Esophagus mucosa (tissue), 1 donor: ENCODE measurements at regions not wholly inside any gene's neighbourhood (a gene's known extent, or its start where the extent isn't known, plus 50 kb on each side); places are given as distances from the start of the nearest gene placed in this dataset.

Experiments used
- ATAC-seq: fragments of 200-7000 bp; cut with Tn5 transposase; one replicate; pipeline ENCODE4 v1.9.1; 2020
- donor health status: DM: yes; HTN: yes; CAD: no.

DNA sequence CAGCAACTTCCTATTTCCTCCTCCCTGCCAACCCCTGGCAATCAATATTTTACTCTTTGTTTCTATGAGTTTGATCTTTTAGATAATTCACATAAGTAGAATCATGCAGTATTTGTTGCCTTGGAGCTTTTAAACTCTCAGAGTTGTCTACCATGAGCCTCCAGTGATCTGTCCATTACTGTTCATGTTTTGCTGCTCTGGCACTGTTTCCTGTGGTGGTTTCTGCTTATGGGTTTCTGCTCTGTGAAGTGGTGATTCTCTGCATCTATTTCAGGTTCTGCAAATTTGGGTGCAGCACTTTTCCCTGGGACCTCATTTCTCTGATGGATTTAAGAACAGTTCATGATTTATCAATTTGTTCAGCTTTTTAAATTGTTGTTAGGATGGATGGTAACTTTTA is 908.1 kb upstream of the FANCL start:
- ATAC-seq: no peak

DNA sequence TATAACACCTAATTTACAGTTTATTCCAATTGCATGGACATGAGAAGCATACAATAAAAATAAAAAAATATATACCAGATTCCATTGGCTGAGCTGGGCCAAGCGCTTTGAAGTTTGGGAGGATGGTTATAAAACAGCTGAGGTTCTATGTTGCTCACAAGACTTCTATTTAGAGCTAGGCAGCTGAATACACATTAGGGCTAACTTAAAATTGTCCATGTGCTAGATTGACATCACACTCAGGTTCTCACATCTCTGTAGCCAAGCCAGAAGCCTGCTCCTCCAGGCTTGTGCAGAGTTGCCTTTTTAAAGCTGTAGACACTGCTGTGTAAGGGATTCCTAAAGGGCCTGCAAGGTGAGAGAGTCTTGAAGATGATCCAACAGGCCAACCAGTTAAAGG is 871.1 kb upstream of the FANCL start:
- no peak for ATAC-seq

- no peak for ATAC-seq
Observed at GRCh38 chr2:59096973-59097372, 855.8 kb upstream of the FANCL start.

GRCh38 chr2:59093571-59093970 is 852.4 kb upstream of the FANCL start:
- no peak for ATAC-seq

DNA sequence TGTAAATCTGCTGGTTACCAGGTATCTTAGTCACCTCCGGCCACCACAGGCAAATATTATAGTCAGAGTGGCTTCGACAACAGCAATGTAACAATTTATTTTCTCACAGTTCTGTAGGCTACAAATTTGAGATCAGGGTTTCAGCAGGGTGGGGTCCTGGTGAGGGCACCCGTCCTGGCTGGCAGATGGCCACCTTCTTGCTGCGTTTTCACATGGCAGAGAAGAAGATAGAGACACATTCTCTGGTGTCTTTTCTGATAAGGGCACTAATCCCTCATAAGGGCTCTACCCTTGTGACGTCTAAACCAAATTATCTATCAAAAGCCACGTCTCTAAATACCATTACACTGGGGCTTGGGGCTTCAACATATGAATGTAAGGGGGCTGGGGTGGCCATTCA is 843.2 kb upstream of the FANCL start:
- no peak for ATAC-seq

- no peak for ATAC-seq
Observed at GRCh38 chr2:59083075-59083828, 842.1 kb upstream of the FANCL start.

GRCh38 chr2:59082657-59083056 is 841.5 kb upstream of the FANCL start:
- no peak for ATAC-seq

DNA sequence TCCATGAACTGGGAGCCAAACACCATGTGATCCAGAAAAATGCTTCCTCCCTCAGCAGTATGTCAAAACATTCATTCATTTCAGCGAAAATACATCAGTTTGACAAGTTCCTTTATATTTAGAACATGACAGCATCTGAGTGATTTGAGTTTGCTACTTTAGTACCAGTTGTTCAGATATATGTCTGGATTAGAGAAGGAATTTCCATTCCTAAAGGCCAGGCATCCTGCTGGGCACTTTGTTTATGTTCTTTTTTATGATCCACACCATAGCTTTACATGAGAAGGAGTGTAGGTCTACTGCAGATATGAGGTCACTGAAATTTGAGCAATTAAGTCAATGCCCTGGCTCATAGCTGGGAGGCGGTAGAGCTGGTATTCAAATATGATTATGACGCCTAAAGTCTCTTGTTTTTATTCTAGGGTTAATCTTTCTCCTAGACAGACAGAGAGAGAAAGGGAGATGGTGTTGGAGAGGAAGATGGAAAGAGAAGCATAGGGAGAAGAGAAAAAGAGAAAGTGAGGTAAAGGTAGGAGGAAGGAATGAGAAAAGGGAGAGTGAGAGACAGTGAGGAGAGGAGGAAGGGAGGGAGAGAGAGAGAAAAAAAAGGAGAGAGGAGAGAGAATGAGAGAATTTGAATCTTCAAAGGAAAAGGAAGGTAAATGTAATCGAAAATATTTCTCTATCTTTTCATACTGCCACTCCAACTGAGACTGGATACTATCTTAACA is 839.5 kb upstream of the FANCL start:
- ATAC-seq: no peak

- ATAC-seq: no peak
Observed at GRCh38 chr2:59077981-59078531, 836.9 kb upstream of the FANCL start.

GRCh38 chr2:59077026-59077725 is 836.1 kb upstream of the FANCL start:
- ATAC-seq: no peak

DNA sequence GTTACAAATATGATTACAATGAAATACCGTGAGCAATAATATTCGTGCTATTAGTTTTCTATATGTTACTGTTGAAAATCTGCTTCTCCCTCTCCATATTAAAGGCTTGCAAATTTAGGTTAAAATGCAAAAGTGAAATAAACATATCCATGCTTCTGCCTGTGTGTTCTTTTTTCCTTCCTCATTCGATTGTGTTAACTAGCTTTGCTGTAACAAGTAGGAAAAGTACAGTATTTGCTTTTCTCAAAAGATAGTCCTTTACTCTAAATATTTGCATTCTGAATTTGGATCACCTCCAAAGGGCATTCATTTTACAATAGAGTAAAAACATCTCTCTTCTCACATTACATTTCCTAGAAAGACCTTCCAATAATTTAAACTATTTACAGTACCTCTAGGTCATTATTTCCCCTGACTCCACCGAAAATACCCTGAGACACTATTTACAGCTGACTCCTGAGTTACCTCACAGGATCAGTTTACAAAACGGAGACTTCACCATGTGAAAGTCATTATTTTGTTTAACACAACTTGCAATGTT is 835.0 kb upstream of the FANCL start:
- ATAC-seq: no peak

GRCh38 chr2:59074071-59074470 is 832.9 kb upstream of the FANCL start:
- ATAC-seq: no peak

DNA sequence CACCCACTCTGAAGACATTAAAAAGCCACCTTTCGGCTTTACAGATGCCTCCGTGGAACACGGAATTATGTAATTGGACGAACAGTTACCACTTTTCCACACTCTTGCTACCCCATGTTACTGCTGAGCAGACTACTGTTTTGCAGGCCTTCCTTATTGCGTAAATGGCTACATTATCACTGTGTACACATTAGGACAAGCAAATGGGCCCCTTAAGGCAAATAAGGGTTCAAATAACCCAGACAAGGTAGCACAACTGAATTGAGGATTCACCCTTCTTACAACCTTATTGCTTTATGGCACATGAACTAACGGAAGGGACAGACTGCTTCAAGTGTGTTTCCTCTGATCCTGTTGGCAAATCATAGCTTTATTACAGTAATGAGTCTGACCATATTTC is 832.2 kb upstream of the FANCL start:
- ATAC-seq: no peak

DNA sequence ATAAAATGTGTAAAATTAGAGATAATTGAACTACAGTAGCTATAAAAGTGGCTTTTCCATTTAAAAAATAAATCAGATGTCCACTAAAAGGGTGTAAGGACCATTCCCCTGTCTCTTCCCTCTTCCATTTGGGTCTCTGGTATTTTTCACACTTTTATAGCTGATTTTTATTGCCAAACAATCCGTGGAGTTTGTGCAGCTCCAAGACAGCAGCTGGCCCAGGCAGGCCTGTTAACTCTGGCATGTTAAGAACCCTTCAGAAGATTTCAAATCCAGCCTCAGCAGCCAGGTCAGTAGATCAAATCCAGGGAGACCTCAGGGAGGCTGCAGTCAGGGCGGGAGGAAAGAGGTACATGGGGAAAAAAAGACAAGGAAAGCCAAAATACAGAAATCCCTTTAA is 827.1 kb upstream of the FANCL start:
- no peak for ATAC-seq

DNA sequence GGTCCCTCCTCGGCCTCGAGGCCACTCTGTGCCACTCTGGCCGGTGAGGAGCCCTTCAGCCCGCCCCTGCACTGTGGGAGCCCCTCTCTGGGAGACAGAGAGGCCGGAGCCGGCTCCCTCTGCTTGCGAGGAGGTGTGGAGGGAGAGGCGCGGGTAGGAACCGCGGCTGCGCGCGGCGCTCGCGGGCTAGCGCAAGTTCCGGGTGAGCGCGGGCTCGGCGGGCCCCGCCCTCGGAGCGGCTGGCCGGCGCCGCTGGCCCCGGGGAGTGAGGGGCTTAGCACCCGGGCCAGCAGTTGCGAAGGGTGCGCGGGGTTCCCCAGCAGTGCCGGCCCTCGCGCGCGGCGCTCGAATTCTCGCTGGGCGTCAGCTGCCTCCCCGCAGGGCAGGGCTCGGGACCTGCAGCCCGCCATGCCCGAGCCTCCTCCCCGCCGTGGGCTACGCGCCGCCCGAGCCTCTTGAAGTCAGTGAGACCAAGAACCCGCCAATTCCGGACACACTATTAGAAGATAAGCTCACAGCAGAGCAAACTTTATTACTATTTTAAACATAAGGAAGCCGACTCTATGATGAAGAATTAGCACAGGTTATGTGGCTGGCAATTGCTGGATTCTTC is 825.8 kb upstream of the FANCL start:
- no peak for ATAC-seq

DNA sequence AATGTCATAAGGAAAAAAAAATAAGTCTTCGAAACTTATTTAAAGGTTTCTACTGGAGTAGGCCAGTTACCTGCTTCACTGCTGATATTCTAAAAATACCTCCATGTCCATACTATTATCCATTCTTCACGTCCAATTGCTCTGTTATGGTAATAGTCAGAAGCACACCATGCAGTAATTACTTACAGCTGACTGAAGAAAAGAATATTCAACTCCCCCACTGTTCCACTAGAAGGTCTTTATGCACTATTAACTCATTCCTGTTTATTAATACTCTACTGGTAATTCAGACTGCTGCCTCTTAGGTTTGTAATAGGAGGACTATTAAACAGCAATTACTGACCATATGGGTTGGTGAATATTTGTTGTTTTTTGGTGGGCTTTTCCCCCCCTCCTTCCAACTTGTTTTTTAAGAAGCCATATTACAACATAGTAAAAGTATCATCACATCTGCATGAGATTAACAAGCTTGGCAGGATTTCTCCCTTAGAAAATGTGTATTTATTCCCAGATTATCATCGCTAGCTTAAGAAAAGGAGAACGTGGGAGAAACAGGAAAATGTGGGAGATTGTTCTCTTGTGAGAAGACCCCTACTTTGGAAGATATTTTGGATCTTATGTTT is 806.4 kb upstream of the FANCL start:
- no peak for ATAC-seq

- no peak for ATAC-seq
Observed at GRCh38 chr2:59046401-59047372, 805.6 kb upstream of the FANCL start.

DNA sequence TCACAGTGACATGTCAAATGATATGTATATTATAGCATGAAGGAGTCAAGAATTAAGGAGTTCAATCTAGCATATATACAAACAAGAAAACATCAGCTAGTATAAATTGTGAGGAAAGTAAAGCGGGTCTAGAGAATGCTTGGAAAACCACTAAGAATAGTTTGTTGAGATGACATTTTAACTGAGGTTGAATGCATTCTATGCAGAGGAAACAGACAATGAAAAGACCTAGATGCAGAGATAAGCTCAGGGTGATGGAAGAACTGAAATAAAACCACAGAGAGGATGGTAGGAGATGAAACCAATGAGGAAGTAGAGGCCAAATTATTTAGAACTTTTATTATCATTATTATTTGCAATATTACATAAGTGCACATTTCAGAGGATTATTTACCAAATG is 803.6 kb upstream of the FANCL start:
- no peak for ATAC-seq

- no peak for ATAC-seq
Observed at GRCh38 chr2:59041139-59041538, 800.0 kb upstream of the FANCL start.

- no peak for ATAC-seq
Observed at GRCh38 chr2:59034837-59035236, 793.7 kb upstream of the FANCL start.

- no peak for ATAC-seq
Observed at GRCh38 chr2:59034106-59034505, 793.0 kb upstream of the FANCL start.
